ENCODE measurements at regions not wholly inside any gene's neighbourhood (a gene's known extent, or its start where the extent isn't known, plus 50 kb on each side); places are given as distances from the start of the nearest gene placed in this dataset.
"Not testable (repeated sequence)": the region's sequence is repeated elsewhere in the genome, so short reads cannot be mapped to it uniquely, and the experiment has no call there.

- CTCF ChIA-PET = no interaction called here
- peaks cover 3% of the 10 kb centered on the region for H3K27me3 Mint-ChIP-seq (ENCODE audit: low read depth)
- no peaks in the 10 kb centered on the region for H3K36me3 Mint-ChIP-seq (ENCODE audit: low read depth)
These were observed 101.4 kb upstream of the FAT1 start for GRCh38 chr4:186825069-186825468.

GRCh38 chr4:186826006-186826405 lies 102.3 kb upstream of the FAT1 start:
- H3K36me3 Mint-ChIP-seq (ENCODE audit: low read depth) = no peaks in the 10 kb centered on the region
- peaks cover 10% of the 10 kb centered on the region for H3K9me3 Mint-ChIP-seq
- CTCF ChIA-PET = no interaction called here
- H3K4me1 Mint-ChIP-seq (ENCODE audit: low read depth) = no peaks in the 10 kb centered on the region
- intact Hi-C loops (cut with micrococcal nuclease) = no loop called here
- H3K27me3 Mint-ChIP-seq (ENCODE audit: low read depth) = peaks cover 3% of the 10 kb centered on the region
- H3K27ac Mint-ChIP-seq = no peak overlapping the region
- H3K4me3 Mint-ChIP-seq = no peak overlapping the region
- no peak for DNase-seq

More at GRCh38 chr4:186825069-186825468, 101.4 kb upstream of the FAT1 start:
- DNase-seq = no peak
- peaks cover 6% of the 10 kb centered on the region for H3K9me3 Mint-ChIP-seq
- H3K4me1 Mint-ChIP-seq (ENCODE audit: low read depth) = no peaks in the 10 kb centered on the region
- intact Hi-C loops (cut with micrococcal nuclease) = no loop called here
- no peak overlapping the region for H3K4me3 Mint-ChIP-seq
- H3K27ac Mint-ChIP-seq = no peak overlapping the region

GRCh38 chr4:186826846-186827533 lies 103.3 kb upstream of the FAT1 start:
- no peak overlapping the region for H3K4me3 Mint-ChIP-seq
- DNase-seq = no peak
- no peaks in the 10 kb centered on the region for H3K4me1 Mint-ChIP-seq (ENCODE audit: low read depth)
- H3K9me3 Mint-ChIP-seq = peaks cover 10% of the 10 kb centered on the region
- CTCF ChIA-PET = no interaction called here
- peaks cover 3% of the 10 kb centered on the region for H3K27me3 Mint-ChIP-seq (ENCODE audit: low read depth)
- H3K36me3 Mint-ChIP-seq (ENCODE audit: low read depth) = no peaks in the 10 kb centered on the region
- no peak overlapping the region for H3K27ac Mint-ChIP-seq
- intact Hi-C loops (cut with micrococcal nuclease) = no loop called here

GRCh38 chr4:186827534-186827897 lies 103.9 kb upstream of the FAT1 start:
- peaks cover 3% of the 10 kb centered on the region for H3K27me3 Mint-ChIP-seq (ENCODE audit: low read depth)
- intact Hi-C loops (cut with micrococcal nuclease) = no loop called here
- DNase-seq = no peak
- H3K36me3 Mint-ChIP-seq (ENCODE audit: low read depth) = no peaks in the 10 kb centered on the region
- H3K9me3 Mint-ChIP-seq = peaks cover 10% of the 10 kb centered on the region
- CTCF ChIA-PET = no interaction called here
- no peak overlapping the region for H3K4me3 Mint-ChIP-seq
- no peaks in the 10 kb centered on the region for H3K4me1 Mint-ChIP-seq (ENCODE audit: low read depth)
- no peak overlapping the region for H3K27ac Mint-ChIP-seq

- no peak for DNase-seq
- CTCF ChIA-PET = no interaction called here
- H3K36me3 Mint-ChIP-seq (ENCODE audit: low read depth) = no peaks in the 10 kb centered on the region
- no peaks in the 10 kb centered on the region for H3K4me1 Mint-ChIP-seq (ENCODE audit: low read depth)
- no peak overlapping the region for H3K4me3 Mint-ChIP-seq
- peaks cover 3% of the 10 kb centered on the region for H3K27me3 Mint-ChIP-seq (ENCODE audit: low read depth)
- intact Hi-C loops (cut with micrococcal nuclease) = no loop called here
- no peak overlapping the region for H3K27ac Mint-ChIP-seq
- peaks cover 10% of the 10 kb centered on the region for H3K9me3 Mint-ChIP-seq
These were observed 105.4 kb upstream of the FAT1 start for GRCh38 chr4:186829097-186829496.

- CTCF ChIA-PET = no interaction called here
- Mint-ChIP-seq H3K36me3 (ENCODE audit: low read depth) (no peaks in the 10 kb centered on the region), H3K4me1 (ENCODE audit: low read depth) (no peaks in the 10 kb centered on the region), H3K27ac (no peak overlapping the region), H3K9me3 (peaks cover 10% of the 10 kb centered on the region), H3K27me3 (ENCODE audit: low read depth) (peaks cover 3% of the 10 kb centered on the region), H3K4me3 (no peak overlapping the region)
- intact Hi-C loops (cut with micrococcal nuclease) = no loop called here
- DNase-seq = no peak
These were observed 106.2 kb upstream of the FAT1 start for GRCh38 chr4:186829740-186830449.

- Mint-ChIP-seq H3K27me3 (ENCODE audit: low read depth) (no peaks in the 10 kb centered on the region), H3K4me1 (ENCODE audit: low read depth) (no peaks in the 10 kb centered on the region), H3K27ac (no peak overlapping the region), H3K9me3 (peaks cover 6% of the 10 kb centered on the region), H3K36me3 (ENCODE audit: low read depth) (no peaks in the 10 kb centered on the region), H3K4me3 (no peak overlapping the region)
- DNase-seq = no peak
- intact Hi-C loops (cut with micrococcal nuclease) = no loop called here
- CTCF ChIA-PET = no interaction called here
These were observed 107.9 kb upstream of the FAT1 start for GRCh38 chr4:186831574-186831973.

- Mint-ChIP-seq H3K4me3 (no peak overlapping the region), H3K9me3 (peaks cover 6% of the 10 kb centered on the region), H3K36me3 (ENCODE audit: low read depth) (no peaks in the 10 kb centered on the region), H3K4me1 (ENCODE audit: low read depth) (no peaks in the 10 kb centered on the region), H3K27ac (no peak overlapping the region), H3K27me3 (ENCODE audit: low read depth) (no peaks in the 10 kb centered on the region)
- DNase-seq = no peak
- CTCF ChIA-PET = no interaction called here
- intact Hi-C loops (cut with micrococcal nuclease) = no loop called here
These were observed 109.2 kb upstream of the FAT1 start for GRCh38 chr4:186832906-186833305.

GRCh38 chr4:186837463-186837862 lies 113.8 kb upstream of the FAT1 start:
- H3K4me3 Mint-ChIP-seq; H3K36me3 Mint-ChIP-seq (ENCODE audit: low read depth); H3K27ac Mint-ChIP-seq; H3K4me1 Mint-ChIP-seq (ENCODE audit: low read depth); DNase-seq; H3K9me3 Mint-ChIP-seq; H3K27me3 Mint-ChIP-seq (ENCODE audit: low read depth); intact Hi-C loops (cut with micrococcal nuclease); CTCF ChIA-PET: not testable (repeated sequence)

- Mint-ChIP-seq H3K36me3 (ENCODE audit: low read depth) (no peaks in the 10 kb centered on the region), H3K27ac (no peak overlapping the region), H3K4me3 (no peak overlapping the region), H3K9me3 (peaks cover 1% of the 10 kb centered on the region), H3K4me1 (ENCODE audit: low read depth) (no peaks in the 10 kb centered on the region), H3K27me3 (ENCODE audit: low read depth) (no peaks in the 10 kb centered on the region)
- intact Hi-C loops (cut with micrococcal nuclease) = no loop called here
- CTCF ChIA-PET = no interaction called here
- DNase-seq = no peak
These were observed 114.6 kb upstream of the FAT1 start for GRCh38 chr4:186838295-186838694.

- no peak overlapping the region for H3K4me3 Mint-ChIP-seq
- no peaks in the 10 kb centered on the region for H3K4me1 Mint-ChIP-seq (ENCODE audit: low read depth)
- no peaks in the 10 kb centered on the region for H3K36me3 Mint-ChIP-seq (ENCODE audit: low read depth)
- no peak overlapping the region for H3K27ac Mint-ChIP-seq
- peaks cover 1% of the 10 kb centered on the region for H3K9me3 Mint-ChIP-seq
- H3K27me3 Mint-ChIP-seq (ENCODE audit: low read depth) = no peaks in the 10 kb centered on the region
- no peak for DNase-seq
- CTCF ChIA-PET = no interaction called here
- intact Hi-C loops (cut with micrococcal nuclease) = no loop called here
These were observed 115.7 kb upstream of the FAT1 start for GRCh38 chr4:186839122-186840037.

- no peaks in the 10 kb centered on the region for H3K4me1 Mint-ChIP-seq (ENCODE audit: low read depth)
- H3K4me3 Mint-ChIP-seq = no peak overlapping the region
- no peak for DNase-seq
- CTCF ChIA-PET = no interaction called here
- no peaks in the 10 kb centered on the region for H3K27me3 Mint-ChIP-seq (ENCODE audit: low read depth)
- no peaks in the 10 kb centered on the region for H3K36me3 Mint-ChIP-seq (ENCODE audit: low read depth)
- H3K9me3 Mint-ChIP-seq = peaks cover 3% of the 10 kb centered on the region
- H3K27ac Mint-ChIP-seq = no peak overlapping the region
- intact Hi-C loops (cut with micrococcal nuclease) = no loop called here
These were observed 116.6 kb upstream of the FAT1 start for GRCh38 chr4:186840222-186840701.

All from activated naive CD4-positive, alpha-beta T cell treated with anti-CD3 and anti-CD28 coated beads for 36 hours (primary cell).